ENCODE measurements at regions not wholly inside any gene's neighbourhood (a gene's known extent, or its start where the extent isn't known, plus 50 kb on each side); places are given as distances from the start of the nearest gene placed in this dataset.

GRCh38 chr2:204012072-204012653, 75.6 kb downstream of the ICOS start:
- TF ChIP-seq YY1 (IDR thresholded peaks at IDR 0.05; ENCODE audit: insufficient read depth, insufficient read length) (no peak), ZNF274 (IDR thresholded peaks at IDR 0.05; ENCODE audit: low read depth, low read length) (no peak), SUZ12 (IDR thresholded peaks at IDR 0.05; ENCODE audit: extremely low read depth, insufficient read depth, insufficient read length) (no peak)

Measured in NT2/D1 (cell line).